ENCODE measurements at regions not wholly inside any gene's neighbourhood (a gene's known extent, or its start where the extent isn't known, plus 50 kb on each side); places are given as distances from the start of the nearest gene placed in this dataset.

DNA sequence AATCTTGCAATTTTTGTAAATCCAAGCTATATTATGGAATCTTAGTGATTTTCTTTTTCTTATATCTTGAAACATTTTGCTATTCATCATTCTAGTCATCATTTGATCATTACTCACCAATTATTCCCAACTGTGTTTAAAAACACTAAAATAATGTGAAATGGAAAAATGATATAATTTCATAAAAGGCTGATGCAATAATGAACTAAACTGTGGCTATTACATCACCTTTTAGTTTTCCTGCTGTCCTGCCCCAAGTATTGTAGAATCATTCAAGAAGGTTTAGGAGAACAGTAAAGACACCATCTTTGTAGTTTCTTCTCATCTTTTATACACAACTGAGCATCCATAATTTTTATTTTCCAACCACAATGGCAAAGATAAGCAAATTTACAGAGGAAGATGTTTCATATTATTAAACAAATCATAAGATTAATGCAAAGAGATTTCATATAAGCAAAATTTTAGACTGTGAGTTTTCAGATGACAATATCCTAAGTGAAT is 431.0 kb upstream of the SLC30A5 start:
- no peak overlapping the region for H3K27ac ChIP-seq (ENCODE audit: low read depth)
- peaks cover 3% of the 10 kb centered on the region; the same call in 2 of the 3 replicates for H3K36me3 Mint-ChIP-seq (ENCODE audit: low read depth)
- H3K4me1 ChIP-seq (ENCODE audit: insufficient read depth) = no peaks in the 10 kb centered on the region
- TF ChIP-seq, protein P1, sequence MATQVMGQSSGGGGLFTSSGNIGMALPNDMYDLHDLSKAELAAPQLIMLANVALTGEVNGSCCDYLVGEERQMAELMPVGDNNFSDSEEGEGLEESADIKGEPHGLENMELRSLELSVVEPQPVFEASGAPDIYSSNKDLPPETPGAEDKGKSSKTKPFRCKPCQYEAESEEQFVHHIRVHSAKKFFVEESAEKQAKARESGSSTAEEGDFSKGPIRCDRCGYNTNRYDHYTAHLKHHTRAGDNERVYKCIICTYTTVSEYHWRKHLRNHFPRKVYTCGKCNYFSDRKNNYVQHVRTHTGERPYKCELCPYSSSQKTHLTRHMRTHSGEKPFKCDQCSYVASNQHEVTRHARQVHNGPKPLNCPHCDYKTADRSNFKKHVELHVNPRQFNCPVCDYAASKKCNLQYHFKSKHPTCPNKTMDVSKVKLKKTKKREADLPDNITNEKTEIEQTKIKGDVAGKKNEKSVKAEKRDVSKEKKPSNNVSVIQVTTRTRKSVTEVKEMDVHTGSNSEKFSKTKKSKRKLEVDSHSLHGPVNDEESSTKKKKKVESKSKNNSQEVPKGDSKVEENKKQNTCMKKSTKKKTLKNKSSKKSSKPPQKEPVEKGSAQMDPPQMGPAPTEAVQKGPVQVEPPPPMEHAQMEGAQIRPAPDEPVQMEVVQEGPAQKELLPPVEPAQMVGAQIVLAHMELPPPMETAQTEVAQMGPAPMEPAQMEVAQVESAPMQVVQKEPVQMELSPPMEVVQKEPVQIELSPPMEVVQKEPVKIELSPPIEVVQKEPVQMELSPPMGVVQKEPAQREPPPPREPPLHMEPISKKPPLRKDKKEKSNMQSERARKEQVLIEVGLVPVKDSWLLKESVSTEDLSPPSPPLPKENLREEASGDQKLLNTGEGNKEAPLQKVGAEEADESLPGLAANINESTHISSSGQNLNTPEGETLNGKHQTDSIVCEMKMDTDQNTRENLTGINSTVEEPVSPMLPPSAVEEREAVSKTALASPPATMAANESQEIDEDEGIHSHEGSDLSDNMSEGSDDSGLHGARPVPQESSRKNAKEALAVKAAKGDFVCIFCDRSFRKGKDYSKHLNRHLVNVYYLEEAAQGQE (IDR thresholded peaks at IDR 0.05; ENCODE audit: unreplicated experiment) = no peak
- no peak for TF ChIP-seq STAT1 (IDR thresholded peaks at IDR 0.05; ENCODE audit: unreplicated experiment)
- no peak for TF ChIP-seq ZNF114 (CRISPR knock-in tag; IDR thresholded peaks at IDR 0.05)
- no peak for TF ChIP-seq EZH2 (IDR thresholded peaks at IDR 0.05; ENCODE audit: low read depth, unreplicated experiment)
- no peak for TF ChIP-seq JUNB (IDR thresholded peaks at IDR 0.05; ENCODE audit: unreplicated experiment)
- no peak for TF ChIP-seq CREB1 (CRISPR knock-in tag; IDR thresholded peaks at IDR 0.05; ENCODE audit: low read depth)
- no peak for TF ChIP-seq NANOG (IDR thresholded peaks at IDR 0.05; ENCODE audit: borderline replicate concordance)
- TF ChIP-seq POLR2AphosphoS5 (IDR thresholded peaks at IDR 0.05; ENCODE audit: low read depth) = no peak
- no peak for TF ChIP-seq EZH2phosphoT487 (IDR thresholded peaks at IDR 0.05; ENCODE audit: unreplicated experiment)
- TF ChIP-seq, protein P2, sequence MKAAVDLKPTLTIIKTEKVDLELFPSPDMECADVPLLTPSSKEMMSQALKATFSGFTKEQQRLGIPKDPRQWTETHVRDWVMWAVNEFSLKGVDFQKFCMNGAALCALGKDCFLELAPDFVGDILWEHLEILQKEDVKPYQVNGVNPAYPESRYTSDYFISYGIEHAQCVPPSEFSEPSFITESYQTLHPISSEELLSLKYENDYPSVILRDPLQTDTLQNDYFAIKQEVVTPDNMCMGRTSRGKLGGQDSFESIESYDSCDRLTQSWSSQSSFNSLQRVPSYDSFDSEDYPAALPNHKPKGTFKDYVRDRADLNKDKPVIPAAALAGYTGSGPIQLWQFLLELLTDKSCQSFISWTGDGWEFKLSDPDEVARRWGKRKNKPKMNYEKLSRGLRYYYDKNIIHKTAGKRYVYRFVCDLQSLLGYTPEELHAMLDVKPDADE (IDR thresholded peaks at IDR 0.05) = no peak
- no peak for TF ChIP-seq CTCF (conservative IDR thresholded peaks at IDR 0.05; ENCODE audit: low read depth in 2 of 2)
- no peaks in the 10 kb centered on the region for H3K27me3 ChIP-seq (ENCODE audit: insufficient read depth)
- ATAC-seq (no peak), DNase-seq (ENCODE audit: low spot score) (no peak)
- no peaks in the 10 kb centered on the region for H3K36me3 ChIP-seq (ENCODE audit: insufficient read depth)
- H3K4me2 ChIP-seq = no peak overlapping the region
- no peaks in the 10 kb centered on the region for H4K20me1 ChIP-seq (replicated peaks; ENCODE audit: insufficient read depth)
- peaks cover 8% of the 10 kb centered on the region for H3K9me2 ChIP-seq (ENCODE audit: insufficient read depth)
- no peak overlapping the region for H3K27ac Mint-ChIP-seq
- H3F3A ChIP-seq (replicated peaks; ENCODE audit: low read depth) = no peaks in the 10 kb centered on the region
- H3K4me1 Mint-ChIP-seq = no peaks in the 10 kb centered on the region
- no peaks in the 10 kb centered on the region for H3K79me2 ChIP-seq (replicated peaks; ENCODE audit: insufficient read depth)
- peaks cover 5% of the 10 kb centered on the region; the same call in 2 of the 3 replicates for H3K9me3 Mint-ChIP-seq
- no peak overlapping the region for H3K4me3 ChIP-seq
- no peak overlapping the region for H2AFZ ChIP-seq
- no peaks in the 10 kb centered on the region for H3K27me3 Mint-ChIP-seq (ENCODE audit: insufficient read depth, low read depth, poor library complexity)
- no peak overlapping the region for H3K4me3 Mint-ChIP-seq

All from GM23338 (cell line).